Loucy (cell line): ENCODE measurements at regions not wholly inside any gene's neighbourhood (a gene's known extent, or its start where the extent isn't known, plus 50 kb on each side); places are given as distances from the start of the nearest gene placed in this dataset.

Experiments
- H2AFZ ChIP-seq: fragments of 200-600 bp; sonication (generic); 2 replicates; pipeline ENCODE4 v1.6.0; 2016; ENCODE audit warnings: antibody characterized with exemption, mild to moderate bottlenecking, low read length, moderate library complexity
- H3F3A ChIP-seq: fragments of 200-600 bp; 2 replicates; pipeline ENCODE4 v1.6.0; 2016; ENCODE audit warnings: antibody characterized with exemption, low read depth, mild to moderate bottlenecking
- H3K27me3 ChIP-seq: fragments of 200-600 bp; sonication (generic); 2 replicates; pipeline ENCODE4 v1.6.1; 2014; ENCODE audit warnings: low read length, mild to moderate bottlenecking; ENCODE audit not compliant: insufficient read depth, poor library complexity, severe bottlenecking
- H3K36me3 ChIP-seq: fragments of 200-600 bp; sonication (generic); 2 replicates; pipeline ENCODE4 v1.6.1; 2016; ENCODE audit warnings: low read length; ENCODE audit not compliant: insufficient read depth
- H3K4me1 ChIP-seq: fragments of 200-600 bp; sonication (generic); 2 replicates; pipeline ENCODE4 v1.5.1; 2014; ENCODE audit warnings: low read length, mild to moderate bottlenecking; ENCODE audit not compliant: insufficient read depth, poor library complexity, severe bottlenecking
- H3K4me2 ChIP-seq: fragments of 200-600 bp; sonication (generic); 2 replicates; pipeline ENCODE4 v1.6.0; 2014; ENCODE audit warnings: antibody characterized with exemption, low read length, low read depth, mild to moderate bottlenecking; ENCODE audit not compliant: poor library complexity, severe bottlenecking
- H3K4me3 ChIP-seq: fragments of 200-600 bp; sonication (generic); 2 replicates; pipeline ENCODE4 v1.5.1; 2014; ENCODE audit warnings: low read length, mild to moderate bottlenecking, mixed read lengths; ENCODE audit not compliant: poor library complexity, severe bottlenecking
- H3K79me2 ChIP-seq: fragments of 200-600 bp; sonication (generic); 2 replicates; pipeline ENCODE4 v1.6.1; 2014; ENCODE audit warnings: low read length; ENCODE audit not compliant: insufficient read depth
- H3K9ac ChIP-seq: fragments of 200-600 bp; sonication (generic); 2 replicates; pipeline ENCODE4 v1.6.0; 2014; ENCODE audit warnings: mild to moderate bottlenecking, low read depth, low read length, moderate library complexity; ENCODE audit not compliant: poor library complexity, severe bottlenecking
- H3K9me2 ChIP-seq: fragments of 200-600 bp; sonication (generic); replicated peaks from 2 replicates; pipeline ENCODE4 v1.6.1; 2016; ENCODE audit warnings: low read depth, low read length, mixed read lengths
- H3K9me3 ChIP-seq: fragments of 200-600 bp; sonication (generic); 2 replicates; pipeline ENCODE4 v1.6.1; 2014; ENCODE audit warnings: mild to moderate bottlenecking, antibody characterized with exemption, low read length, low read depth; ENCODE audit not compliant: insufficient read depth
- H4K20me1 ChIP-seq: fragments of 200-600 bp; sonication (generic); 2 replicates; pipeline ENCODE4 v1.6.0; 2014; ENCODE audit warnings: antibody characterized with exemption, low read length, mild to moderate bottlenecking; ENCODE audit not compliant: insufficient read depth, poor library complexity, severe bottlenecking
- CTCF ChIP-seq: fragments of 200-600 bp; sonication (generic); conservative IDR thresholded peaks from 2 replicates; pipeline ENCODE4 v1.5.1; 2014; ENCODE audit warnings: mild to moderate bottlenecking, antibody characterized with exemption, low read length
- EZH2phosphoT487 ChIP-seq: fragments of 200-600 bp; IDR thresholded peaks from 2 replicates; pipeline ENCODE4 v1.6.1; 2018; ENCODE audit warnings: antibody characterized with exemption, mild to moderate bottlenecking, moderate library complexity, borderline replicate concordance

- H3K4me1 ChIP-seq: peaks cover 11% of the 10 kb centered on the region
- H4K20me1 ChIP-seq: no peaks in the 10 kb centered on the region
- H3K9me2 ChIP-seq: no peaks in the 10 kb centered on the region
- H3K9ac ChIP-seq: no peak overlapping the region
- H3F3A ChIP-seq: no peaks in the 10 kb centered on the region
- H3K27me3 ChIP-seq: no peaks in the 10 kb centered on the region
- H3K9me3 ChIP-seq: no peaks in the 10 kb centered on the region
- H3K36me3 ChIP-seq: no peaks in the 10 kb centered on the region
- H3K4me3 ChIP-seq: no peak overlapping the region
- no peak overlapping the region for H2AFZ ChIP-seq
- no peak overlapping the region for H3K4me2 ChIP-seq
- H3K79me2 ChIP-seq: no peaks in the 10 kb centered on the region
- TF ChIP-seq CTCF (no peak), EZH2phosphoT487 (no peak)
Observed at GRCh38 chr1:232168508-232168907, 461.4 kb downstream of the SIPA1L2 start.

- no peaks in the 10 kb centered on the region for H4K20me1 ChIP-seq
- peaks cover under 1% of the 10 kb centered on the region for H3K4me1 ChIP-seq
- no peaks in the 10 kb centered on the region for H3F3A ChIP-seq
- no peak overlapping the region for H3K4me3 ChIP-seq
- H2AFZ ChIP-seq: no peak overlapping the region
- no peaks in the 10 kb centered on the region for H3K36me3 ChIP-seq
- H3K27me3 ChIP-seq: no peaks in the 10 kb centered on the region
- H3K79me2 ChIP-seq: no peaks in the 10 kb centered on the region
- H3K4me2 ChIP-seq: no peak overlapping the region
- no peaks in the 10 kb centered on the region for H3K9me2 ChIP-seq
- TF ChIP-seq EZH2phosphoT487 (no peak), CTCF (no peak)
- no peak overlapping the region for H3K9ac ChIP-seq
- H3K9me3 ChIP-seq: no peaks in the 10 kb centered on the region
Observed at GRCh38 chr1:232166942-232167341, 463.0 kb downstream of the SIPA1L2 start.

GRCh38 chr1:232164078-232164963, 465.6 kb downstream of the SIPA1L2 start:
- no peaks in the 10 kb centered on the region for H3K79me2 ChIP-seq
- peaks cover 4% of the 10 kb centered on the region for H3K4me1 ChIP-seq
- H3K9me2 ChIP-seq: no peaks in the 10 kb centered on the region
- H3K27me3 ChIP-seq: no peaks in the 10 kb centered on the region
- H4K20me1 ChIP-seq: no peaks in the 10 kb centered on the region
- no peaks in the 10 kb centered on the region for H3K9me3 ChIP-seq
- no peak for TF ChIP-seq EZH2phosphoT487
- no peak for TF ChIP-seq CTCF
- no peaks in the 10 kb centered on the region for H3F3A ChIP-seq
- H3K4me3 ChIP-seq: no peak overlapping the region
- H3K9ac ChIP-seq: no peak overlapping the region
- no peak overlapping the region for H3K4me2 ChIP-seq
- no peak overlapping the region for H2AFZ ChIP-seq
- H3K36me3 ChIP-seq: no peaks in the 10 kb centered on the region
